ENCODE measurements at regions not wholly inside any gene's neighbourhood (a gene's known extent, or its start where the extent isn't known, plus 50 kb on each side); places are given as distances from the start of the nearest gene placed in this dataset.
"Not testable (repeated sequence)": the region's sequence is repeated elsewhere in the genome, so short reads cannot be mapped to it uniquely, and the experiment has no call there.

DNA sequence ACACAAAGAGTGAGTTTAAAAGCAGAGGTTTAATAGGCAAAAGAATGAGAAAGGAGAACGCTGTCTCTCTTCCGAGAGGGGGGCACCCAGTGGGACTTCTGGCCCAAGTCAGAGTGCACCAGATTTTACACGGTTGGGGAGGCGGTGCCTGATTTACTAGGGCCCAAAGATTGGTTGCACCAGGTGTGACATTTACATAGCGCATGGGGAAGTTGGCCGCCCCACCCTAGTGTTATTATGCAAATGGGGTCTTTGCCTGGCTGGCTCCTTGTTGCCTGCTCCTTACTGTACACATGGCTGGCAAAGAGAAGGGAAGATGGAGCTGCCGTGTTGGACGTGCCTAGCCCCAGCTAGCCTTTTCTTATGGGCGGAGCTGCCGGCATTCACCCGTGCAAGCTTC is 115.9 kb downstream of the NPIPA5 start:
- not testable (repeated sequence) for TF ChIP-seq POLR2A (IDR thresholded peaks at IDR 0.05)
- TF ChIP-seq, protein P1, sequence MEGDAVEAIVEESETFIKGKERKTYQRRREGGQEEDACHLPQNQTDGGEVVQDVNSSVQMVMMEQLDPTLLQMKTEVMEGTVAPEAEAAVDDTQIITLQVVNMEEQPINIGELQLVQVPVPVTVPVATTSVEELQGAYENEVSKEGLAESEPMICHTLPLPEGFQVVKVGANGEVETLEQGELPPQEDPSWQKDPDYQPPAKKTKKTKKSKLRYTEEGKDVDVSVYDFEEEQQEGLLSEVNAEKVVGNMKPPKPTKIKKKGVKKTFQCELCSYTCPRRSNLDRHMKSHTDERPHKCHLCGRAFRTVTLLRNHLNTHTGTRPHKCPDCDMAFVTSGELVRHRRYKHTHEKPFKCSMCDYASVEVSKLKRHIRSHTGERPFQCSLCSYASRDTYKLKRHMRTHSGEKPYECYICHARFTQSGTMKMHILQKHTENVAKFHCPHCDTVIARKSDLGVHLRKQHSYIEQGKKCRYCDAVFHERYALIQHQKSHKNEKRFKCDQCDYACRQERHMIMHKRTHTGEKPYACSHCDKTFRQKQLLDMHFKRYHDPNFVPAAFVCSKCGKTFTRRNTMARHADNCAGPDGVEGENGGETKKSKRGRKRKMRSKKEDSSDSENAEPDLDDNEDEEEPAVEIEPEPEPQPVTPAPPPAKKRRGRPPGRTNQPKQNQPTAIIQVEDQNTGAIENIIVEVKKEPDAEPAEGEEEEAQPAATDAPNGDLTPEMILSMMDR (IDR thresholded peaks at IDR 0.05) = not testable (repeated sequence)
